ENCODE measurements at regions not wholly inside any gene's neighbourhood (a gene's known extent, or its start where the extent isn't known, plus 50 kb on each side); places are given as distances from the start of the nearest gene placed in this dataset.
A peak's percentile ranks its signal among the peaks of the same experiment; 100 is the strongest.
"Not testable (repeated sequence)": the region's sequence is repeated elsewhere in the genome, so short reads cannot be mapped to it uniquely, and the experiment has no call there.

DNA sequence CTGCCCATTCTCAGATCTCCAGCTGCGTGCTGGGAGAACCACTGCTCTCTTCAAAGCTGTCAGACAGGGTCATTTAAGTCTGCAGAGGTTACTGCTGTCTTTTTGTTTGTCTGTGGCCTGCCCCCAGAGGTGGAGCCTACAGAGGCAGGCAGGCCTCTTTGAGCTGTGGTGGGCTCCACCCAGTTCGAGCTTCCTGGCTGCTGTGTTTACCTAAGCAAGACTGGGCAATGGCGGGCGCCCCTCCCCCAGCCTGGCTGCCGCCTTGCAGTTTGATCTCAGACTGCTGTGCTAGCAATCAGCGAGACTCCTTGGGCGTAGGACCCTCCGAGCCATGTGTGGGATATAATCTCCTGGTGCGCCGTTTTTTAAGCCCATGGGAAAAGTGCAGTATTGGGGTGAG, 497.3 kb upstream of the SPRED2 start (continued):
- TF ChIP-seq, protein P1, sequence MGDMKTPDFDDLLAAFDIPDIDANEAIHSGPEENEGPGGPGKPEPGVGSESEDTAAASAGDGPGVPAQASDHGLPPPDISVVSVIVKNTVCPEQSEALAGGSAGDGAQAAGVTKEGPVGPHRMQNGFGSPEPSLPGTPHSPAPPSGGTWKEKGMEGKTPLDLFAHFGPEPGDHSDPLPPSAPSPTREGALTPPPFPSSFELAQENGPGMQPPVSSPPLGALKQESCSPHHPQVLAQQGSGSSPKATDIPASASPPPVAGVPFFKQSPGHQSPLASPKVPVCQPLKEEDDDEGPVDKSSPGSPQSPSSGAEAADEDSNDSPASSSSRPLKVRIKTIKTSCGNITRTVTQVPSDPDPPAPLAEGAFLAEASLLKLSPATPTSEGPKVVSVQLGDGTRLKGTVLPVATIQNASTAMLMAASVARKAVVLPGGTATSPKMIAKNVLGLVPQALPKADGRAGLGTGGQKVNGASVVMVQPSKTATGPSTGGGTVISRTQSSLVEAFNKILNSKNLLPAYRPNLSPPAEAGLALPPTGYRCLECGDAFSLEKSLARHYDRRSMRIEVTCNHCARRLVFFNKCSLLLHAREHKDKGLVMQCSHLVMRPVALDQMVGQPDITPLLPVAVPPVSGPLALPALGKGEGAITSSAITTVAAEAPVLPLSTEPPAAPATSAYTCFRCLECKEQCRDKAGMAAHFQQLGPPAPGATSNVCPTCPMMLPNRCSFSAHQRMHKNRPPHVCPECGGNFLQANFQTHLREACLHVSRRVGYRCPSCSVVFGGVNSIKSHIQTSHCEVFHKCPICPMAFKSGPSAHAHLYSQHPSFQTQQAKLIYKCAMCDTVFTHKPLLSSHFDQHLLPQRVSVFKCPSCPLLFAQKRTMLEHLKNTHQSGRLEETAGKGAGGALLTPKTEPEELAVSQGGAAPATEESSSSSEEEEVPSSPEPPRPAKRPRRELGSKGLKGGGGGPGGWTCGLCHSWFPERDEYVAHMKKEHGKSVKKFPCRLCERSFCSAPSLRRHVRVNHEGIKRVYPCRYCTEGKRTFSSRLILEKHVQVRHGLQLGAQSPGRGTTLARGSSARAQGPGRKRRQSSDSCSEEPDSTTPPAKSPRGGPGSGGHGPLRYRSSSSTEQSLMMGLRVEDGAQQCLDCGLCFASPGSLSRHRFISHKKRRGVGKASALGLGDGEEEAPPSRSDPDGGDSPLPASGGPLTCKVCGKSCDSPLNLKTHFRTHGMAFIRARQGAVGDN (CRISPR knock-in tag; IDR thresholded peaks at IDR 0.05) = peak; percentile 39; the same call in 1 of the 2 replicates
- TF ChIP-seq, protein P2, sequence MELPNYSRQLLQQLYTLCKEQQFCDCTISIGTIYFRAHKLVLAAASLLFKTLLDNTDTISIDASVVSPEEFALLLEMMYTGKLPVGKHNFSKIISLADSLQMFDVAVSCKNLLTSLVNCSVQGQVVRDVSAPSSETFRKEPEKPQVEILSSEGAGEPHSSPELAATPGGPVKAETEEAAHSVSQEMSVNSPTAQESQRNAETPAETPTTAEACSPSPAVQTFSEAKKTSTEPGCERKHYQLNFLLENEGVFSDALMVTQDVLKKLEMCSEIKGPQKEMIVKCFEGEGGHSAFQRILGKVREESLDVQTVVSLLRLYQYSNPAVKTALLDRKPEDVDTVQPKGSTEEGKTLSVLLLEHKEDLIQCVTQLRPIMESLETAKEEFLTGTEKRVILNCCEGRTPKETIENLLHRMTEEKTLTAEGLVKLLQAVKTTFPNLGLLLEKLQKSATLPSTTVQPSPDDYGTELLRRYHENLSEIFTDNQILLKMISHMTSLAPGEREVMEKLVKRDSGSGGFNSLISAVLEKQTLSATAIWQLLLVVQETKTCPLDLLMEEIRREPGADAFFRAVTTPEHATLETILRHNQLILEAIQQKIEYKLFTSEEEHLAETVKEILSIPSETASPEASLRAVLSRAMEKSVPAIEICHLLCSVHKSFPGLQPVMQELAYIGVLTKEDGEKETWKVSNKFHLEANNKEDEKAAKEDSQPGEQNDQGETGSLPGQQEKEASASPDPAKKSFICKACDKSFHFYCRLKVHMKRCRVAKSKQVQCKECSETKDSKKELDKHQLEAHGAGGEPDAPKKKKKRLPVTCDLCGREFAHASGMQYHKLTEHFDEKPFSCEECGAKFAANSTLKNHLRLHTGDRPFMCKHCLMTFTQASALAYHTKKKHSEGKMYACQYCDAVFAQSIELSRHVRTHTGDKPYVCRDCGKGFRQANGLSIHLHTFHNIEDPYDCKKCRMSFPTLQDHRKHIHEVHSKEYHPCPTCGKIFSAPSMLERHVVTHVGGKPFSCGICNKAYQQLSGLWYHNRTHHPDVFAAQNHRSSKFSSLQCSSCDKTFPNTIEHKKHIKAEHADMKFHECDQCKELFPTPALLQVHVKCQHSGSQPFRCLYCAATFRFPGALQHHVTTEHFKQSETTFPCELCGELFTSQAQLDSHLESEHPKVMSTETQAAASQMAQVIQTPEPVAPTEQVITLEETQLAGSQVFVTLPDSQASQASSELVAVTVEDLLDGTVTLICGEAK (IDR thresholded peaks at IDR 0.05) = not testable (repeated sequence)
- TF ChIP-seq, protein P2 (CRISPR knock-in tag; IDR thresholded peaks at IDR 0.05) = 0 out of 2 replicates have a peak, but pooled peaks have one; percentile 18
- TF ChIP-seq, protein P3, sequence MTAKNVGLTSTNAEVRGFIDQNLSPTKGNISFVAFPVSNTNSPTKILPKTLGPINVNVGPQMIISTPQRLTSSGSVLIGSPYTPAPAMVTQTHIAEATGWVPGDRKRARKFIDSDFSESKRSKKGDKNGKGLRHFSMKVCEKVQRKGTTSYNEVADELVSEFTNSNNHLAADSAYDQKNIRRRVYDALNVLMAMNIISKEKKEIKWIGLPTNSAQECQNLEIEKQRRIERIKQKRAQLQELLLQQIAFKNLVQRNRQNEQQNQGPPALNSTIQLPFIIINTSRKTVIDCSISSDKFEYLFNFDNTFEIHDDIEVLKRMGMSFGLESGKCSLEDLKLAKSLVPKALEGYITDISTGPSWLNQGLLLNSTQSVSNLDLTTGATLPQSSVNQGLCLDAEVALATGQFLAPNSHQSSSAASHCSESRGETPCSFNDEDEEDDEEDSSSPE (CRISPR knock-in tag; IDR thresholded peaks at IDR 0.05) = 0 out of 2 replicates have a peak, but pooled peaks have one; percentile 29
- TF ChIP-seq POGZ (CRISPR knock-in tag; IDR thresholded peaks at IDR 0.05) = peak; percentile 46; the same call in 1 of the 2 replicates
- TF ChIP-seq ZFP90 (CRISPR knock-in tag; IDR thresholded peaks at IDR 0.05; ENCODE audit: borderline replicate concordance) = 0 out of 2 replicates have a peak, but pooled peaks have one; percentile 38
- peak; percentile 27; the same call in 1 of the 2 replicates for TF ChIP-seq KDM2A (CRISPR knock-in tag; IDR thresholded peaks at IDR 0.05; ENCODE audit: borderline replicate concordance, low read depth)
- 0 out of 2 replicates have a peak, but pooled peaks have one; percentile 50 for TF ChIP-seq ZNF891 (CRISPR knock-in tag; IDR thresholded peaks at IDR 0.05)
- TF ChIP-seq FOXJ3 (CRISPR knock-in tag; IDR thresholded peaks at IDR 0.05; ENCODE audit: borderline replicate concordance) = peak; percentile 38; the same call in 1 of the 2 replicates
- not testable (repeated sequence) for TF ChIP-seq FOXA1 (IDR thresholded peaks at IDR 0.05)
- TF ChIP-seq FOXA1 (CRISPR knock-in tag; IDR thresholded peaks at IDR 0.05) = peak; percentile 90
- TF ChIP-seq NRL (CRISPR knock-in tag; IDR thresholded peaks at IDR 0.05; ENCODE audit: borderline replicate concordance) = 0 out of 2 replicates have a peak, but pooled peaks have one; percentile 59
- 0 out of 2 replicates have a peak, but pooled peaks have one; percentile 35 for TF ChIP-seq THAP11 (CRISPR knock-in tag; IDR thresholded peaks at IDR 0.05)
